HCT116 (cell line): ENCODE measurements at regions not wholly inside any gene's neighbourhood (a gene's known extent, or its start where the extent isn't known, plus 50 kb on each side); places are given as distances from the start of the nearest gene placed in this dataset.

Experiments
- ATAC-seq: fragments of 200-7000 bp; cut with Tn5 transposase; 2 replicates; pipeline ENCODE4 v1.9.1; 2020; ENCODE audit warnings: mild to moderate bottlenecking, moderate library complexity
- BruUV-seq: library from RNA; stranded (reverse); fragments of 400-500 nt; replicated peaks from 2 replicates; lab custom pipeline; 2021; lab: Mats Ljungman, UMichigan
- CTCF ChIA-PET: fragments of 300-600 bp; sonication (Branson Sonifier 250); formaldehyde crosslinking; loops from one replicate; lab custom pipeline; 2021; ENCODE audit warnings: antibody characterized with exemption; lab: Charles Lee
- POLR2A ChIA-PET: fragments of 300-600, 350-600 bp; sonication (Branson Sonifier 250); formaldehyde crosslinking; loops from one replicate; lab custom pipeline; 2021; ENCODE audit warnings: antibody characterized with exemption; lab: Charles Lee
- RAD21 ChIA-PET, 2 experiments: fragments of 300-600 bp; sonication (Branson Sonifier 250); formaldehyde crosslinking; loops; one replicate each; lab custom pipeline; 2023; ENCODE audit warnings: low total read pairs in 2 of 2; ENCODE audit not compliant: uncharacterized antibody in 2 of 2, unreplicated experiment in 2 of 2, low non-redundant PET in 1 of 2; lab: Charles Lee
- DNase-seq: peaks from one replicate; pipeline ENCODE4 v3.0.0-alpha.2; 2010; ENCODE audit warnings: low read depth, low spot score
- H2AFZ ChIP-seq: fragments of 200-600 bp; shearing (Covaris generic), sonication (generic); 2 replicates; pipeline ENCODE4 v1.6.1; 2017; ENCODE audit warnings: low read depth, mixed run types, mixed read lengths, antibody characterized with exemption, low read length; ENCODE audit not compliant: poor library complexity, severe bottlenecking
- H3K27ac ChIP-seq: 2 replicates; pipeline ENCODE4 v1.5.1; 2012; ENCODE audit warnings: low read depth, low read length
- H3K27me3 ChIP-seq: fragments of 200-600 bp; sonication (generic); 2 replicates; pipeline ENCODE4 v1.6.1; 2016; ENCODE audit warnings: mixed run types, low read length, mixed read lengths; ENCODE audit not compliant: insufficient read depth
- H3K36me3 ChIP-seq, 2 experiments: fragments of 200-500 bp in 1 of 2; fragments of 200-600 bp in 1 of 2; sonication (Bioruptor generic) in 1 of 2; sonication (generic) in 1 of 2; 2 replicates each; pipeline versions ENCODE4 v1.5.1 to v1.6.1; 2014 to 2016; ENCODE audit warnings: low read length in 2 of 2, inconsistent platforms in 1 of 2, mixed read lengths in 1 of 2, mixed run types in 1 of 2; ENCODE audit not compliant: insufficient read depth in 2 of 2, control insufficient read depth in 1 of 2
- H3K4me1 ChIP-seq, 2 experiments: fragments of 200-600 bp in 1 of 2; sonication (generic) in 1 of 2; 2 replicates each; pipeline versions ENCODE4 v1.5.1 to v1.6.1; 2012 to 2017; ENCODE audit warnings: low read length in 2 of 2, inconsistent platforms in 1 of 2, mild to moderate bottlenecking in 1 of 2, mixed read lengths in 1 of 2, mixed run types in 1 of 2, moderate library complexity in 1 of 2; ENCODE audit not compliant: insufficient read depth in 2 of 2, control insufficient read depth in 1 of 2
- H3K4me2 ChIP-seq: fragments of 200-600 bp; sonication (generic); 2 replicates; pipeline ENCODE4 v1.6.1; 2017; ENCODE audit warnings: mixed run types, low read length, mixed read lengths
- H3K4me3 ChIP-seq, 2 experiments: fragments of 200-600 bp in 1 of 2; sonication (generic) in 1 of 2; replicated peaks in 1 of 2; 2 replicates each; pipeline ENCODE4 v1.5.1; 2011 to 2016; ENCODE audit warnings: low read length in 2 of 2, control low read depth in 1 of 2, low read depth in 1 of 2, mild to moderate bottlenecking in 1 of 2, mixed read lengths in 1 of 2, mixed run types in 1 of 2
- H3K79me2 ChIP-seq: fragments of 200-600 bp; sonication (generic); 2 replicates; pipeline ENCODE4 v1.6.1; 2017; ENCODE audit warnings: mild to moderate bottlenecking, mixed run types, low read length, moderate library complexity, mixed read lengths; ENCODE audit not compliant: insufficient read depth
- H3K9ac ChIP-seq: fragments of 200-600 bp; sonication (generic); 2 replicates; pipeline ENCODE4 v1.6.1; 2016; ENCODE audit warnings: low read length, mixed read lengths
- H3K9me2 ChIP-seq: fragments of 200-600 bp; sonication (generic), shearing (Covaris generic); 2 replicates; pipeline ENCODE4 v1.6.1; 2017; ENCODE audit warnings: mixed run types, mild to moderate bottlenecking, moderate library complexity; ENCODE audit not compliant: insufficient read depth
- H3K9me3 ChIP-seq, 2 experiments: fragments of 200-500 bp in 1 of 2; fragments of 200-600 bp in 1 of 2; sonication (Bioruptor generic) in 1 of 2; sonication (generic) in 1 of 2; 2 replicates each; pipeline ENCODE4 v1.6.1; 2014 to 2017; ENCODE audit warnings: low read length in 2 of 2, mixed read lengths in 2 of 2, inconsistent platforms in 1 of 2, low read depth in 1 of 2, mild to moderate bottlenecking in 1 of 2, mixed run types in 1 of 2, moderate library complexity in 1 of 2; ENCODE audit not compliant: control insufficient read depth in 1 of 2, insufficient read depth in 1 of 2
- H4K20me1 ChIP-seq: fragments of 200-600 bp; sonication (generic), shearing (Covaris generic); 2 replicates; pipeline ENCODE4 v1.6.1; 2017; ENCODE audit warnings: mixed run types, mild to moderate bottlenecking, moderate library complexity; ENCODE audit not compliant: insufficient read depth
- ATF3 ChIP-seq: IDR thresholded peaks from 2 replicates; pipeline ENCODE4 v1.6.1; 2012
- CBX3 ChIP-seq: IDR thresholded peaks from 2 replicates; pipeline ENCODE4 v1.6.1; 2012; ENCODE audit warnings: low read depth
- CEBPB ChIP-seq: IDR thresholded peaks from 2 replicates; pipeline ENCODE4 v1.6.1; 2012; ENCODE audit warnings: low read depth
- EGR1 ChIP-seq: IDR thresholded peaks from 2 replicates; pipeline ENCODE4 v1.6.1; 2012; ENCODE audit warnings: low read depth
- ELF1 ChIP-seq: IDR thresholded peaks from 2 replicates; pipeline ENCODE4 v1.6.1; 2012; ENCODE audit warnings: low read depth, borderline replicate concordance
- EZH2 ChIP-seq: fragments of 200-600 bp; sonication (generic); IDR thresholded peaks from 2 replicates; pipeline ENCODE4 v1.6.1; 2017; ENCODE audit warnings: antibody characterized with exemption, mixed run types
- EZH2phosphoT487 ChIP-seq: fragments of 200-600 bp; IDR thresholded peaks from 2 replicates; pipeline ENCODE4 v1.6.1; 2018; ENCODE audit warnings: antibody characterized with exemption, borderline replicate concordance
- FOSL1 ChIP-seq: IDR thresholded peaks from 2 replicates; pipeline ENCODE4 v1.6.1; 2012; ENCODE audit warnings: low read depth
- MAX ChIP-seq: IDR thresholded peaks from 2 replicates; pipeline ENCODE4 v1.6.1; 2012
- POLR2A ChIP-seq: IDR thresholded peaks from 2 replicates; pipeline ENCODE4 v1.7.0; 2011; ENCODE audit warnings: borderline replicate concordance; ENCODE audit not compliant: insufficient read depth, insufficient read length; ENCODE audit errors: extremely low read depth
- RAD21 ChIP-seq: IDR thresholded peaks from 2 replicates; pipeline ENCODE4 v1.6.1; 2012; ENCODE audit warnings: low read depth, mild to moderate bottlenecking
- REST ChIP-seq: IDR thresholded peaks from 2 replicates; pipeline ENCODE4 v1.6.1; 2012; ENCODE audit warnings: low read depth
- SIN3A ChIP-seq: IDR thresholded peaks from 2 replicates; pipeline ENCODE4 v1.6.1; 2012; ENCODE audit warnings: low read depth
- SP1 ChIP-seq: IDR thresholded peaks from 2 replicates; pipeline ENCODE4 v1.6.1; 2012; ENCODE audit warnings: low read depth
- SRF ChIP-seq: IDR thresholded peaks from 2 replicates; pipeline ENCODE4 v1.6.1; 2012; ENCODE audit warnings: low read depth
- YY1 ChIP-seq: IDR thresholded peaks from 2 replicates; pipeline ENCODE4 v1.6.1; 2011; ENCODE audit warnings: low read length, low read depth, moderate library complexity, mild to moderate bottlenecking; ENCODE audit not compliant: insufficient replicate concordance; ENCODE audit errors: extremely low read depth
- ZFX ChIP-seq: fragments of 450-650 bp; IDR thresholded peaks from 2 replicates; pipeline ENCODE4 v1.6.1; 2017
- ZNF274 ChIP-seq: fragments of 200-500 bp; sonication (Bioruptor generic); IDR thresholded peaks from 2 replicates; pipeline ENCODE4 v1.6.1; 2014; ENCODE audit warnings: mild to moderate bottlenecking, low read depth, low read length, inconsistent platforms
- intact Hi-C: fragments of 100-400 bp; cut with micrococcal nuclease; formaldehyde crosslinking; loops from 2 replicates; pipeline ENCODE4 v1.10.0; 2022

GRCh38 chr4:138404801-138405200 is 162.7 kb upstream of the SLC7A11 start:
- no peak overlapping the region for H3K27ac ChIP-seq
- no peaks in the 10 kb centered on the region for H3K27me3 ChIP-seq
- H2AFZ ChIP-seq, result no peak overlapping the region
- no peak overlapping the region for H3K4me2 ChIP-seq
- DNase-seq (no peak), ATAC-seq (no peak)
- H3K9ac ChIP-seq, result no peak overlapping the region
- no peaks in the 10 kb centered on the region for H3K9me3 ChIP-seq
- ChIA-PET RAD21 (no interaction called here), POLR2A (no interaction called here), CTCF (no interaction called here)
- no peaks in the 10 kb centered on the region for H3K36me3 ChIP-seq
- no TSS peak for BruUV-seq
- no peaks in the 10 kb centered on the region for H4K20me1 ChIP-seq
- H3K4me3 ChIP-seq, result no peak overlapping the region
- no peaks in the 10 kb centered on the region for H3K79me2 ChIP-seq
- intact Hi-C loops, result no loop called here
- H3K4me1 ChIP-seq, result peaks cover 5 to 13% of the 10 kb centered on the region in 2 experiments
- TF ChIP-seq CBX3 (no peak), EZH2phosphoT487 (no peak)
- peaks cover 4% of the 10 kb centered on the region; the same call in 1 of the 2 replicates for H3K9me2 ChIP-seq

GRCh38 chr4:138404251-138404650 is 162.1 kb upstream of the SLC7A11 start:
- TF ChIP-seq POLR2A (no peak), SP1 (no peak), EGR1 (no peak), RAD21 (no peak), SIN3A (no peak), REST (no peak), EZH2phosphoT487 (no peak), ZFX (no peak), MAX (no peak), FOSL1 (no peak), ZNF274 (no peak), CEBPB (no peak), SRF (no peak), CBX3 (no peak), YY1 (no peak), ELF1 (no peak), EZH2 (no peak), ATF3 (no peak)
- no TSS peak for BruUV-seq
- Histone ChIP-seq H2AFZ (no peak overlapping the region), H3K27me3 (no peaks in the 10 kb centered on the region), H3K4me1 (peaks cover 5 to 13% of the 10 kb centered on the region in 2 experiments), H3K4me3 (no peak overlapping the region), H4K20me1 (no peaks in the 10 kb centered on the region), H3K9me2 (peaks cover 4% of the 10 kb centered on the region; the same call in 1 of the 2 replicates), H3K79me2 (no peaks in the 10 kb centered on the region), H3K9ac (no peak overlapping the region), H3K9me3 (no peaks in the 10 kb centered on the region), H3K27ac (no peak overlapping the region), H3K4me2 (no peak overlapping the region), H3K36me3 (no peaks in the 10 kb centered on the region)
- intact Hi-C loops, result no loop called here
- CTCF ChIA-PET, result no interaction called here
- POLR2A ChIA-PET, result interaction anchor here (1.3 kb wide), 1 partner anchor 162 kb away, joined by 3 read pairs; the partner anchor contains the start of gene SLC7A11
- no peak for DNase-seq
- RAD21 ChIA-PET, result no interaction called here
- no peak for ATAC-seq
